ENCODE measurements at regions not wholly inside any gene's neighbourhood (a gene's known extent, or its start where the extent isn't known, plus 50 kb on each side); places are given as distances from the start of the nearest gene placed in this dataset.

- no peak for TF ChIP-seq ZFP30 (CRISPR knock-in tag; IDR thresholded peaks at IDR 0.05)
- no peak for TF ChIP-seq CREB5 (CRISPR knock-in tag; IDR thresholded peaks at IDR 0.05; ENCODE audit: low read depth)
- no peak for TF ChIP-seq CSDC2 (CRISPR knock-in tag; IDR thresholded peaks at IDR 0.05)
- TF ChIP-seq ARNTL (CRISPR knock-in tag; IDR thresholded peaks at IDR 0.05; ENCODE audit: borderline replicate concordance, low read depth) = no peak
- no peak for TF ChIP-seq RARB (CRISPR knock-in tag; IDR thresholded peaks at IDR 0.05)
- TF ChIP-seq POU6F1 (CRISPR knock-in tag; IDR thresholded peaks at IDR 0.05; ENCODE audit: borderline replicate concordance, low read depth) = no peak
- no peak for TF ChIP-seq ZNF565 (CRISPR knock-in tag; conservative IDR thresholded peaks at IDR 0.05; ENCODE audit: low read depth)
- TF ChIP-seq PPARA (CRISPR knock-in tag; IDR thresholded peaks at IDR 0.05; ENCODE audit: borderline replicate concordance) = no peak
- TF ChIP-seq ISL1 (CRISPR knock-in tag; IDR thresholded peaks at IDR 0.05) = no peak
- TF ChIP-seq ZC3H10 (CRISPR knock-in tag; IDR thresholded peaks at IDR 0.05) = no peak
Observed at GRCh38 chr15:39317225-39317624, 263.7 kb upstream of the THBS1 start.
